ENCODE measurements at regions not wholly inside any gene's neighbourhood (a gene's known extent, or its start where the extent isn't known, plus 50 kb on each side); places are given as distances from the start of the nearest gene placed in this dataset.

- no peak for TF ChIP-seq CTCF (IDR thresholded peaks at IDR 0.05; ENCODE audit: unreplicated experiment)
- no peak for DNase-seq
Observed at GRCh38 chr3:144128108-144128892, 156.7 kb downstream of the DIPK2A start.

GRCh38 chr3:144129536-144130214 lies 158.1 kb downstream of the DIPK2A start:
- BruUV-seq (replicated peaks) = no TSS peak
- TF ChIP-seq CTCF (IDR thresholded peaks at IDR 0.05; ENCODE audit: unreplicated experiment) = no peak
- intact Hi-C loops (cut with micrococcal nuclease; ENCODE audit: unreplicated experiment) = no loop called here
- CTCF ChIA-PET = no interaction called here
- Mint-ChIP-seq H3K9me3 (ENCODE audit: low read depth, unreplicated experiment) (peaks cover 8% of the 10 kb centered on the region), H3K4me3 (ENCODE audit: low read depth, unreplicated experiment) (no peak overlapping the region), H3K36me3 (ENCODE audit: insufficient read depth, unreplicated experiment) (no peaks in the 10 kb centered on the region), H3K4me1 (ENCODE audit: low read depth, unreplicated experiment) (no peaks in the 10 kb centered on the region), H3K27ac (ENCODE audit: unreplicated experiment) (no peak overlapping the region), H3K27me3 (ENCODE audit: unreplicated experiment) (no peaks in the 10 kb centered on the region)
- DNase-seq = no peak

More at GRCh38 chr3:144128108-144128892, 156.7 kb downstream of the DIPK2A start:
- intact Hi-C loops (cut with micrococcal nuclease; ENCODE audit: unreplicated experiment) = no loop called here
- Mint-ChIP-seq H3K4me3 (ENCODE audit: low read depth, unreplicated experiment) (no peak overlapping the region), H3K4me1 (ENCODE audit: low read depth, unreplicated experiment) (no peaks in the 10 kb centered on the region), H3K9me3 (ENCODE audit: low read depth, unreplicated experiment) (peaks cover 4% of the 10 kb centered on the region), H3K36me3 (ENCODE audit: insufficient read depth, unreplicated experiment) (no peaks in the 10 kb centered on the region), H3K27me3 (ENCODE audit: unreplicated experiment) (no peaks in the 10 kb centered on the region), H3K27ac (ENCODE audit: unreplicated experiment) (no peak overlapping the region)
- no TSS peak for BruUV-seq (replicated peaks)
- CTCF ChIA-PET = interaction anchor here (0.6 kb wide), 1 partner anchor 42 kb away, joined by 3 read pairs; no protein-coding TSS in a partner anchor

DNA sequence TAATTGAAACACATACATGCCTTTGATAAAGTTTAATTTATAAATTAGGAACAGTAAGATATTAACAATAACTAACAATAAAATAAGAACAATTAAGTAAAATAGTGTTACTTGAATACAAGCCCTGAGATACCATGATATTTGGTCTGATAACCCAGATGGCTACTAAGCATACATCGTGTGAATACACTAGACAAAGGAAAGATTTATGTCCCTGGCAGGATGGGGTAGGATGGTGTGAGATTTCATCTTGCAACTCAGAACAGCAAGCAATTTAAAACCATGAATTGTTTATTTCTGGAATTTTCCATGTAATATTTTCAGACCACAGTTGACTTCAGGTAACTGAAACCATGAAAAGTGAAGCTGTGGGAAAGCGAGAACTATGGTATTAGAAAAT lies 169.5 kb downstream of the DIPK2A start:
- no peak overlapping the region for H3K27ac Mint-ChIP-seq (ENCODE audit: unreplicated experiment)
- DNase-seq = no peak
- intact Hi-C loops (cut with micrococcal nuclease; ENCODE audit: unreplicated experiment) = no loop called here
- H3K27me3 Mint-ChIP-seq (ENCODE audit: unreplicated experiment) = no peaks in the 10 kb centered on the region
- H3K4me1 Mint-ChIP-seq (ENCODE audit: low read depth, unreplicated experiment) = no peaks in the 10 kb centered on the region
- no peaks in the 10 kb centered on the region for H3K36me3 Mint-ChIP-seq (ENCODE audit: insufficient read depth, unreplicated experiment)
- H3K9me3 Mint-ChIP-seq (ENCODE audit: low read depth, unreplicated experiment) = peaks cover 8% of the 10 kb centered on the region
- TF ChIP-seq CTCF (IDR thresholded peaks at IDR 0.05; ENCODE audit: unreplicated experiment) = no peak
- no TSS peak for BruUV-seq (replicated peaks)
- H3K4me3 Mint-ChIP-seq (ENCODE audit: low read depth, unreplicated experiment) = no peak overlapping the region
- CTCF ChIA-PET = interaction anchor here (1.1 kb wide), 1 partner anchor 22 kb away, joined by 3 read pairs; no protein-coding TSS in a partner anchor

DNA sequence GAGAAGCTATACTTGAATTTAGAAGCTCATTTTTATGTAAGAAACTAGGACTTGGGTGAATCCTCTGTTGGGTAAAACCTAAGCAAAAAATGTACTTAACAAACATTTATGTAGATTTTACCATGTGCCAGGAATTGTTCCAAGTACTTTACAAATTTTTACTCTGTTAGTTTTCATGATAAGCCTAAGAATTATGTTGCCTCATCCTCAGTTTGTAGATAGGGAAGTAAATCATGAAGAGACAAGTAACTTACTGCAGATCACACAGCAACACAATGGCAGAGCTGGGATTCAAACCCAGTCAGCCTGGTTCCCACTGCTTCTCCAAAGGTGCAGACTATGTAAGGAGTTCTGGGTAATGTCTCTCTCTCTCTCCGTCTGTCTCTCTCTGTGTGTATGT lies 169.9 kb downstream of the DIPK2A start:
- intact Hi-C loops (cut with micrococcal nuclease; ENCODE audit: unreplicated experiment) = no loop called here
- H3K27me3 Mint-ChIP-seq (ENCODE audit: unreplicated experiment) = no peaks in the 10 kb centered on the region
- DNase-seq = no peak
- H3K27ac Mint-ChIP-seq (ENCODE audit: unreplicated experiment) = no peak overlapping the region
- no peaks in the 10 kb centered on the region for H3K36me3 Mint-ChIP-seq (ENCODE audit: insufficient read depth, unreplicated experiment)
- H3K4me1 Mint-ChIP-seq (ENCODE audit: low read depth, unreplicated experiment) = no peaks in the 10 kb centered on the region
- CTCF ChIA-PET = interaction anchor here (1.1 kb wide), 1 partner anchor 22 kb away, joined by 3 read pairs; no protein-coding TSS in a partner anchor
- H3K9me3 Mint-ChIP-seq (ENCODE audit: low read depth, unreplicated experiment) = peaks cover 8% of the 10 kb centered on the region
- no TSS peak for BruUV-seq (replicated peaks)
- TF ChIP-seq CTCF (IDR thresholded peaks at IDR 0.05; ENCODE audit: unreplicated experiment) = no peak
- no peak overlapping the region for H3K4me3 Mint-ChIP-seq (ENCODE audit: low read depth, unreplicated experiment)

All from Calu3 (cell line).